Activated CD4-positive, alpha-beta T cell treated with anti-CD3 and anti-CD28 coated beads, Interleukin-2, amount 10 ng/mL, durations not matched to agents 24 days and 14 days (primary cell): ENCODE measurements at regions not wholly inside any gene's neighbourhood (a gene's known extent, or its start where the extent isn't known, plus 50 kb on each side); places are given as distances from the start of the nearest gene placed in this dataset.
"Not testable (repeated sequence)": the region's sequence is repeated elsewhere in the genome, so short reads cannot be mapped to it uniquely, and the experiment has no call there.

Experiments
- DNase-seq: peaks from one replicate; pipeline ENCODE4 v3.0.0; 2022
- H3K27ac Mint-ChIP-seq: one replicate; pipeline ENCODE4 v1.8.0; 2022; ENCODE audit warnings: mild to moderate bottlenecking, mixed read lengths
- H3K27me3 Mint-ChIP-seq: one replicate; pipeline ENCODE4 v1.8.0; 2022; ENCODE audit warnings: mixed read lengths
- H3K36me3 Mint-ChIP-seq: one replicate; pipeline ENCODE4 v1.8.0; 2022; ENCODE audit warnings: low read depth, mild to moderate bottlenecking, mixed read lengths
- H3K4me1 Mint-ChIP-seq: one replicate; pipeline ENCODE4 v1.8.0; 2021; ENCODE audit warnings: mixed read lengths
- H3K4me3 Mint-ChIP-seq: one replicate; pipeline ENCODE4 v1.8.0; 2022; ENCODE audit warnings: mild to moderate bottlenecking, moderate library complexity, mixed read lengths
- H3K9me3 Mint-ChIP-seq: one replicate; pipeline ENCODE4 v1.8.0; 2021; ENCODE audit warnings: mixed read lengths
- intact Hi-C: fragments of 100-400 bp; cut with micrococcal nuclease; formaldehyde crosslinking; loops from one replicate; pipeline ENCODE4 v1.15.1; 2023

DNA sequence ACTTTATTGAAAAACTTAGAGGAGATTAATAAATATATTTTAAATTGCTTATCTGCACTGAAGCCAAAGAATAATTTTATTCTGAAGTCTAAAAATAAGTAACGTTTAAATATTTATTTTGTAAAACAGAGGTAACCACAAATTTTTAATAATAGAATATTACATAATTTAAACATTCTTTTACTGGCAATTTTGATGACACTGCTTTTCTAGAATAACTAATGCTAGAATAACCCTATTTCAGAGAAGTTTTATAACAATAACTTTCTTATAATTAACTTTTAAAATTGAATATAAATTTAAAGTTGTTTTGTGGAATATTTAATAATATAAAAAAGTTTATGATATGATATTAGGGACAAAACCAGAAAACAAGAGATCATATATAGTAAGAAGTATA is 409.6 kb upstream of the KCNMB2 start:
- Mint-ChIP-seq H3K4me3 (no peak overlapping the region), H3K27ac (no peak overlapping the region), H3K36me3 (no peaks in the 10 kb centered on the region), H3K4me1 (no peaks in the 10 kb centered on the region), H3K9me3 (no peaks in the 10 kb centered on the region), H3K27me3 (no peaks in the 10 kb centered on the region)
- intact Hi-C loops, result no loop called here
- DNase-seq, result no peak

DNA sequence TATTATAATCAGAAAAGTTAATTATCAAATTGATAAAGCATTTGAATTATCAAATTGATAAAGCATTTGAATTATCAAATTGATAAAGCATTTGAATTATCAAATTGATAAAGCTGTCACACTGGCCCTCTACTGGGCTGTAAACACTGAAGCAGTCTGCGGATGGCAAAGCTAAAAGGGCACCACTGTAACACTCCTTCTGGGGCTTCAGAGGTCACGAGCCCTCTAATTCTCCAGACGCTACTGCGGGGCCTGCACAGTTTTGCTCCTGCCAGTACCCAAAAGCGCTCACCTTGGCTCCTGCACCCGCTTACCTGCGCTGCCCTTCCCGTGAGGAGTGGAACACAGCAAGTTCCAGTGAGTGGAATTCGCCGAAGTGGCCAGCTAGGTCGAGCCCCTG is 409.0 kb upstream of the KCNMB2 start:
- no peaks in the 10 kb centered on the region for H3K36me3 Mint-ChIP-seq
- no peaks in the 10 kb centered on the region for H3K9me3 Mint-ChIP-seq
- no peak overlapping the region for H3K27ac Mint-ChIP-seq
- DNase-seq, result no peak
- no peak overlapping the region for H3K4me3 Mint-ChIP-seq
- H3K4me1 Mint-ChIP-seq, result no peaks in the 10 kb centered on the region
- no peaks in the 10 kb centered on the region for H3K27me3 Mint-ChIP-seq
- intact Hi-C loops, result no loop called here

DNA sequence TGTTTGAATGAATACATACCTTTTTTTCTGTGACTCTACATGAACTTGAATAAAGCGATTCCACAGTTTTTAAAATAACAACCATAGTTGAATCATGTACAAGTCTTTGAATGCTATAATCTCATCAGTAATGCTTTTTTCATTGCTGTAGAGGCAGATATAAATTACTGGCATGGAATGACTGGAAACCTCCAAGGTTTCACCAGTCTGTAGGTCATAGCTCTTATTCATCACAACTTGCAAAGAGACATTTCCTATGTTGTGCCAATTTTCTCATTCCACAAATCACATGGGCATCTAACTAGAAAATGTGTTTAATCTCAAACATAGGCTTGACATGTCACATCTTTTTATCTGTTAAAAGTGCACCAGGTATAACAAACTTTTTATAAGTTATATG is 407.1 kb upstream of the KCNMB2 start:
- no peaks in the 10 kb centered on the region for H3K4me1 Mint-ChIP-seq
- no peaks in the 10 kb centered on the region for H3K27me3 Mint-ChIP-seq
- no peaks in the 10 kb centered on the region for H3K36me3 Mint-ChIP-seq
- H3K9me3 Mint-ChIP-seq, result no peaks in the 10 kb centered on the region
- DNase-seq, result no peak
- no peak overlapping the region for H3K27ac Mint-ChIP-seq
- intact Hi-C loops, result no loop called here
- H3K4me3 Mint-ChIP-seq, result no peak overlapping the region

DNA sequence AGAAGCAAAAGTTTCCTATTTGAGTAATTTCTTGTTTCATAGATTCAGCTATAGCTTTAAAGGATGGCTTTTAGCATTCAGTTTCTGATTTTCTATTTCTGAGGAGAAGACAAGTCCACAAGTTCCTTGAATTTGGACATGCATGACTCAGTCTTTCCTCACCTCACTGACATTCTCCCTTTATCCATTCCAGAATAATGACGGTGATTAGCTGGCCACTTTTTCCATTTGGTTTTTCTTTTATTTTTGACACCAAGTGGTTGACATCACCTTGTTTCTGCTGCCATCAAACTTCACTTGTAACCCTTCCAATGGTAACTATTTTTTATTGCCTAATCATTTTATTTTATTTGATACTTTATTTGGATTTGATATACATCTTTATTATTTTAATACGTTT is 404.4 kb upstream of the KCNMB2 start:
- Mint-ChIP-seq H3K36me3 (no peaks in the 10 kb centered on the region), H3K27ac (no peak overlapping the region), H3K9me3 (peaks cover 4% of the 10 kb centered on the region), H3K4me1 (no peaks in the 10 kb centered on the region), H3K27me3 (no peaks in the 10 kb centered on the region), H3K4me3 (no peak overlapping the region)
- DNase-seq, result no peak
- intact Hi-C loops, result no loop called here

DNA sequence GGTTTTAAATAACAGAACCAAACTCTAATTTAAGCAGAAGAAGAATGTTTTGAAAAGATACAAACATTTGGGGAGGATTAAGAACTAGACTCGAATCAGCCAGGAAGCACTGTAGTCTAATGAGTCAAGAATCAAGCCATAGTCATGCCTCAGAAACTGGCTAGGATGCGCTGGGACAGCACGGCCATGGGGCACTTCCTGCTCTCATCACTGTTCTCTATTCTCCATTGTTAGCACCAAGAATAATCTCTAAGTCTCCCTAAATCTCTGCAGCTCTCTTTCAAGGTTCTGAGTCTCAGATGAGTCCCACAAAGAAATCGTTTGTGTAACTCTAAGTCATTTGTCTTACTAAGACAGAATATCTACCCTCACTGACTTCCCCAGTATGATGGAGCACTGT is 399.0 kb upstream of the KCNMB2 start:
- Mint-ChIP-seq H3K36me3 (no peaks in the 10 kb centered on the region), H3K4me3 (no peak overlapping the region), H3K4me1 (no peaks in the 10 kb centered on the region), H3K9me3 (peaks cover 16% of the 10 kb centered on the region), H3K27me3 (no peaks in the 10 kb centered on the region), H3K27ac (no peak overlapping the region)
- intact Hi-C loops, result no loop called here
- no peak for DNase-seq

DNA sequence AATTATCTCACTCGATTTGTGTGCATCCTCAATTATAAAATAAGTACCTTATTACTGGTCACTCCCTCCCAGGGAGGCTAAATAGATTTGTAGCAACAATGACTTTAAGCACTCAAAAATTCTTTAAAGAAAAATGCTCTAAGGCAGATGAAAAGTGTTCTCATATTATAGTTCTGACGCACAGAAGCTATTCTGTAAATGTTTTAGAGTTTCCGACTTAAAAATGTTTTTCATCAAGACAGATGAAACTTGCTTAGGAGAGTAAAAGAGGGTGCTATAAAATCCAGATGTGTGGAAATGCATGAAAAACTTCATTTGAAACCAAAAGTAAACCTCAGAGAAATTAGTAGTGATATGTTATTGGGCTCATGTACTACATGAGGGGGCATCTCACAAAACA is 398.4 kb upstream of the KCNMB2 start:
- Mint-ChIP-seq H3K27ac (no peak overlapping the region), H3K9me3 (peaks cover 16% of the 10 kb centered on the region), H3K36me3 (no peaks in the 10 kb centered on the region), H3K4me1 (no peaks in the 10 kb centered on the region), H3K27me3 (no peaks in the 10 kb centered on the region), H3K4me3 (no peak overlapping the region)
- no peak for DNase-seq
- intact Hi-C loops, result no loop called here

DNA sequence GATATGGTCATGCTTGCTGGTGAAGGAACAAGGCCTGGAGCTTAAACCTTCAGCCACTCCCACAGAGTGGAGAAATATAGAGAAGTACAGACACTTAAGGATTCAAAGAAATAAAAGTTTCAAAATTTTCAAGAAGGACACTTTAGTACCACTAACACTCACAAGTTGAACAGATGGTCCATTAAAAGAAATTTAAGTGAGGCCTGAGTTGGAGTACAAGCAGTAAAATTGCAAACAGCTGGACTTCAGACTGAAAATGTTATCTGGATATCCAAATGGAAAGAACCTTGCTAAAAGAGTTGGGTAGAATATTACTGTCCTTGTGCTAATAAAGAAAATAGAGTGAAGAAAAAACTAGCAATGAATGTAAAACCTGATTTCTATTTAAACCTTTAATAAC is 397.1 kb upstream of the KCNMB2 start:
- H3K4me3 Mint-ChIP-seq, result no peak overlapping the region
- intact Hi-C loops, result no loop called here

DNA sequence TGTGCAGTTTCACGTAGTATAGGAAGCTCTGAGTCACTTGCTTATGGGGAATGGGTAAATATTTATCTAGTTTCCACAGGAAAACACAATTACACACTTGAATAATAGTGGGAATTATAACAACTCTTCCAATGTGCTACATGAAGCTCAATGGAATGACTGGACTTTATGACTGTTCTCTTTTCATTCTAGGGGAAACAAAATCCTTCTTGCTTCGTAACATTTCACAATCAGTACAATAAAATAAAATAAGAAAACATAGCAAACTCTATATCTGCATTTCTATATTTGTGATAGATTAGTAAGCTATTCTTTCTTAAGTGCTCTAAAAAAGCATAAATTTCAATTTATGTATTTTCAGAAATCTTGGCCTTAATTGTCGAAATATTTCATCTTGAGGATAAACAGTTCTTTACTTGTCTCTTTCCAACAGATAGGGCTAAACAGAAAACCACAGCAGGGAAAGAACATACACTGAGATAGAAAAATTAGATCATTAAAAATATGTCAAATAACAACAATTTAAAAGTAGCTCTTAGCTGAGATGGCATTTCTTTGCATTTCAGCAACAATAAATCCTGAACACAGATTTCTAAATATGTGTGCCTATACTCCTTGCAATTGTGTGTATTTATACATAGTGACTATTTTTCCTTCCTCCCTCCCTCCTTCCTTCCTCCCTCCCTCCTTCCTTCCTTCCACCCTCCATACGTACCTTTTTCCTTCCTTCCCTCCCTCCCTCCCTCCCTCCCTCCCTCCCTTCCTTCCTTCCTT is 395.5 kb upstream of the KCNMB2 start:
- Mint-ChIP-seq H3K27me3 (no peaks in the 10 kb centered on the region), H3K27ac (no peak overlapping the region), H3K36me3 (no peaks in the 10 kb centered on the region), H3K4me3 (no peak overlapping the region), H3K9me3 (peaks cover 12% of the 10 kb centered on the region), H3K4me1 (no peaks in the 10 kb centered on the region)
- intact Hi-C loops, result no loop called here
- no peak for DNase-seq

More for the DNA sequence above, 397.1 kb upstream of the KCNMB2 start:
- no peaks in the 10 kb centered on the region for H3K27me3 Mint-ChIP-seq
- no peak for DNase-seq
- H3K4me1 Mint-ChIP-seq, result no peaks in the 10 kb centered on the region
- peaks cover 16% of the 10 kb centered on the region for H3K9me3 Mint-ChIP-seq
- no peak overlapping the region for H3K27ac Mint-ChIP-seq
- H3K36me3 Mint-ChIP-seq, result no peaks in the 10 kb centered on the region

DNA sequence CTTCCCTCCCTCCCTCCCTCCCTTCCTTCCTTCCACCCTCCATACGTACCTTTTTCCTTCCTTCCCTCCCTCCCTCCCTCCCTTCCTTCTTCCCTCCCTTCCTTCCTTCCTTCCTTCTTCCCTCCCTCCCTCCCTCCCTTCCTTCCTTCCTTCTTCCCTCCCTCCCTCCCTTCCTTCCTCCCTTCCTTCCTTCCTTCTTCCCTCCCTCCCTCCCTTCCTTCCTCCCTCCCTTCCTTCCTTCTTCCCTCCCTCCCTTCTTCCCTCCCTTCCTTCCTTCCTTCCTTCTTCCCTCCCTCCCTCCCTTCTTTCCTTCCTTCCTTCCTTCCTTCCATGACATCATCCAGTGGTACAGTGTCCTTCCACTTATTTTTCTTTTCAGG is 394.9 kb upstream of the KCNMB2 start:
- H3K4me3 Mint-ChIP-seq, DNase-seq, H3K27me3 Mint-ChIP-seq, intact Hi-C loops, H3K27ac Mint-ChIP-seq, H3K36me3 Mint-ChIP-seq, H3K4me1 Mint-ChIP-seq: not testable (repeated sequence)
- H3K9me3 Mint-ChIP-seq, result peaks cover 12% of the 10 kb centered on the region

DNA sequence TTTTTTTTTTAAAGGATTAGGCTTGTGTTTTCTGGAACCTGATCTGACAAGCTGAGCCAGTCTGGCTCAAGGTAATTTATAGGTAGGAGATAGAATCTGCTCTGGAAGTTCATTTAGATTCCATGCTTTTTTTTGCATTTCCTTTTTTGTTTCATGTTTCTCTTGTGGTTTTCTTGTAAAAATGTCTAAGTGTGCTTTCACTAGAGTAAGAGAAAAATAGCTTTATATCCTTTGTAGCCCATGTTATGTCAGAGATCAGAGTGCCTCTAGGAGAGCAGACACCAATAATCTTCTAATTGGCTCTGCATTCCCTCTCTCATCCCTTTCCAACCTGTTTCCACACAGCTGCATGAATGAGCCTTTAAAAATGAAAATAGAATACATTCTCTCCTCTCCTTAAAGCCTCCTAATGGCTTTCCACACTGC is 389.8 kb upstream of the KCNMB2 start:
- H3K4me3 Mint-ChIP-seq, result no peak overlapping the region
- H3K4me1 Mint-ChIP-seq, result no peaks in the 10 kb centered on the region
- H3K27me3 Mint-ChIP-seq, result no peaks in the 10 kb centered on the region
- no peaks in the 10 kb centered on the region for H3K36me3 Mint-ChIP-seq
- intact Hi-C loops, result no loop called here
- H3K27ac Mint-ChIP-seq, result no peak overlapping the region
- no peak for DNase-seq
- H3K9me3 Mint-ChIP-seq, result peaks cover 7% of the 10 kb centered on the region

DNA sequence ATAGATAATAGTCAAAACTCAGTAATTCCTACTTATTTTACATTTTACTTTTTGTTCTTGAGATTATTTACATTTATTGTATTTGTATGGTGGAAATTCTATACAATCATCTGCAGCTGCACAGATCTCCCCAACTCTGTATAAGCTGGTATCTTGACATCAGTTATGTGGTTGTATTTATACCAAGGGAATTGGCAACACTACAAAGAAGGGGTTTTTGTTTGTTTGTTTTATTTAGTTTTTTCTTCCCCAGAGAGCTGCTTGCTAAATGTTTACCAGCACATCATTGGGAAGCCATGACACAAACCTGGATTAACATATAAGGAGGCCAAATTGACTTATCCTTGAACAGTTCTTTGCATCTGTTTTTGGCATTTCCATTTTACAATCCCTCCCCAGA is 389.2 kb upstream of the KCNMB2 start:
- no peaks in the 10 kb centered on the region for H3K36me3 Mint-ChIP-seq
- no peaks in the 10 kb centered on the region for H3K27me3 Mint-ChIP-seq
- DNase-seq, result no peak
- peaks cover under 1% of the 10 kb centered on the region for H3K9me3 Mint-ChIP-seq
- intact Hi-C loops, result no loop called here
- H3K27ac Mint-ChIP-seq, result no peak overlapping the region
- H3K4me3 Mint-ChIP-seq, result no peak overlapping the region
- H3K4me1 Mint-ChIP-seq, result no peaks in the 10 kb centered on the region

DNA sequence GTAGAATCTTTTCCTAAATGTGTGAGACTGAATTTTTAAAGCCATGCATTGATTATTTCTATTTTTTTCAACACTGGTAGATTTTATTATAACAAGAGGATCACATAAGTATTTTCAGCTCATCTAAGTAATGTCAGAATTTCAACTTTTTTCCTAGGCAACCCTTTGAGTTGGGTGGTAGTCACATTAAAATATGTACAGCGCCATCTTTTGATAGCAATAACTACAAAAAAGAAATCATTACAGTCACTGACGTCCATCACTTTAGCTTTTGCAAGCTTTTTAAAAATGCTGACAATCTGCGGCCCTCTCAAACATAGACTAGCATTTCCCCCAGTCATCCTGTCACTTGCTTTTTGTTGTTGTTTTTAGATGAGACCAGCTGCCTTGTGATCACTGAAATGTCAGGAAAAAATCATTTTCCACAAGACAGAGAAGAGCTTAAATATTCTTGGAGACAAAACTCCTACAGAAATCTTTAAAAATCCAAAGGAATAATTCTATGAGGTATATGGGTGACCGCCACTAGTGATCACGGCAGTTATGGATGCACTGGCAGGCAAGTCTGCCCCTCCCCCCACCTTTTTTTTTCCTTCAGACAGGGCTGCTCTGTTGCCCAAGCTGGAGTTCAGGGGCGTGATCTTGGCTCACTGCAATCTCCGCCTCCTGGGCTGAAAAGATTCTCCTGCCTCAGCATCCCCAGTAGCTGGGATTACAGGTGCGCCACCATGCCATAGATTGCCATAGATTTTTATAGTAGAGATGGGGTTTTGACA is 384.0 kb upstream of the KCNMB2 start:
- Mint-ChIP-seq H3K9me3 (no peaks in the 10 kb centered on the region), H3K4me1 (no peaks in the 10 kb centered on the region), H3K4me3 (no peak overlapping the region), H3K27ac (no peak overlapping the region), H3K36me3 (no peaks in the 10 kb centered on the region), H3K27me3 (no peaks in the 10 kb centered on the region)
- DNase-seq, result no peak
- intact Hi-C loops, result no loop called here

DNA sequence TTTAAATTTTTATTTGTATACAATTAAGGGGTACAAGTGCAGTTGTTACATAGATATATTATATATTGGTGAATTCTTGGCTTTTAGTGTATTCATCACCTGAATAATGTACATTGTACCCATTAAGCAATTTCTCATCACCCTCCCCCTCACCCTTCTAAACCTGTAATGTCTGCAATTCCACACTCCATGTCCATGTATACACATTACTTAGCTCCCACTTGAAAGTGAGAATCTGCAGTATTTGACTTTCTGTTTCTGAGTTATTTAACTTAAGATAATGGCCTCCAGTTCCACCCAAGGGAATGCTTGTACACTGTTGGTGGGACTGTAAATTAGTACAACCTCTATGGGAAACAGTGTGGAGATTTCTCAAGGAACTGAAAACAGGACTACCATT is 383.2 kb upstream of the KCNMB2 start:
- no peaks in the 10 kb centered on the region for H3K27me3 Mint-ChIP-seq
- H3K36me3 Mint-ChIP-seq, result no peaks in the 10 kb centered on the region
- no peaks in the 10 kb centered on the region for H3K4me1 Mint-ChIP-seq
- H3K27ac Mint-ChIP-seq, result no peak overlapping the region
- intact Hi-C loops, result no loop called here
- H3K9me3 Mint-ChIP-seq, result no peaks in the 10 kb centered on the region
- no peak overlapping the region for H3K4me3 Mint-ChIP-seq
- no peak for DNase-seq

DNA sequence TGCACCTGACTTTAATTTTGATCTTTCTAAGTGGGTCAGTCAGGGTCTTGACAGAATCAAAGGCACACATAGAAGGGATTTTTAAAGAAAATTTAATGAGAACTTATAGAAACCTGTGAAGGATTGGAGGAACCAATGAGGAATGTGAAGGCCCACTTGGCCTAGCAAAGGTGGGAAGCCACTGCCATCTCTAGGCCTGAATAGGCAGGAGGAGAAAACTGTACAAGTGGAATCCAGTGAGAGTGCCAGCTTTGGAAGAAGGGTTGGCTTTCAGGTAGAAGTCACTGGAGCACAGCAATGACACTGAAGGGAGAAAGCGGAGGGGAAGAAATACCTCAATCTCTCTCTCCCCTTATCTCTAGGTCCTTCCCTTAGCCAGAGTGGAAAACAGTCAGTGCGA is 380.7 kb upstream of the KCNMB2 start:
- H3K27me3 Mint-ChIP-seq, result no peaks in the 10 kb centered on the region
- no peaks in the 10 kb centered on the region for H3K4me1 Mint-ChIP-seq
- H3K36me3 Mint-ChIP-seq, result no peaks in the 10 kb centered on the region
- DNase-seq, result no peak
- no peak overlapping the region for H3K4me3 Mint-ChIP-seq
- no peaks in the 10 kb centered on the region for H3K9me3 Mint-ChIP-seq
- no peak overlapping the region for H3K27ac Mint-ChIP-seq
- intact Hi-C loops, result no loop called here

DNA sequence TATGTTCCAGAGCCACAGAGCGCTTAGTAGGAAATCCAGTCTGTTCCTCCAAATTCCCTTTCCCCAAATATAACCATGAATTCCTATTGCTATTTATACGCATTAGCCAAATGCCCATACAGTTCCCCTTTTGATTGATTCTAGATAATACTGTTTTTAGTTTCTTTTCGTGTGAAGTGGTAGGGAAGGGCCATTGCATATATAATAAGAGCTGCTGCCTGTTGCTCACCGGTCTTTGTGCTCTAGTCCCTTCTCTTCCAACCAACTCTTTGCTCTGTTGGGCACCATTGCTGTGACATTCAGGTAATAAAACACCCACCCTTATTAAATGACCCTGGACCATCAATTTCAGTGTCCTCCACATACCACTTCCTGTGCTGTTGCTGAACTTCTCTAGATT is 379.9 kb upstream of the KCNMB2 start:
- intact Hi-C loops, result no loop called here
- H3K27me3 Mint-ChIP-seq, result no peaks in the 10 kb centered on the region
- H3K4me1 Mint-ChIP-seq, result no peaks in the 10 kb centered on the region
- no peak overlapping the region for H3K27ac Mint-ChIP-seq
- H3K9me3 Mint-ChIP-seq, result no peaks in the 10 kb centered on the region
- H3K4me3 Mint-ChIP-seq, result no peak overlapping the region
- DNase-seq, result no peak
- no peaks in the 10 kb centered on the region for H3K36me3 Mint-ChIP-seq
